WTC11 (cell line): ENCODE measurements at regions not wholly inside any gene's neighbourhood (a gene's known extent, or its start where the extent isn't known, plus 50 kb on each side); places are given as distances from the start of the nearest gene placed in this dataset.
A peak's percentile ranks its signal among the peaks of the same experiment; 100 is the strongest.

Experiments used
- ATAC-seq: fragments of 200-7000 bp; cut with Tn5 transposase; 2 replicates; pipeline ENCODE4 v1.10.0; 2021; ENCODE audit warnings: mild to moderate bottlenecking, moderate library complexity
- CTCF ChIA-PET: fragments of 300-600 bp; sonication (Branson Sonifier 250); formaldehyde crosslinking; loops from one replicate; lab custom pipeline; 2021; ENCODE audit warnings: antibody characterized with exemption; lab: Charles Lee
- POLR2A ChIA-PET: fragments of 350-600 bp; sonication (Branson Sonifier 250); formaldehyde crosslinking; loops from one replicate; lab custom pipeline; 2021; ENCODE audit warnings: antibody characterized with exemption; lab: Charles Lee
- DNase-seq: peaks from one replicate; pipeline ENCODE4 v3.0.0; 2021; ENCODE audit warnings: low spot score
- H3K27ac Mint-ChIP-seq: 2 replicates; pipeline ENCODE4 v1.8.0; 2021; ENCODE audit warnings: mixed read lengths
- H3K27me3 Mint-ChIP-seq: 2 replicates; pipeline ENCODE4 v1.8.0; 2021; ENCODE audit warnings: low read depth, mild to moderate bottlenecking, moderate library complexity, mixed read lengths
- H3K36me3 Mint-ChIP-seq: 2 replicates; pipeline ENCODE4 v1.8.0; 2021; ENCODE audit warnings: mixed read lengths
- H3K4me1 Mint-ChIP-seq: 2 replicates; pipeline ENCODE4 v1.8.0; 2022; ENCODE audit warnings: mixed read lengths
- H3K4me3 Mint-ChIP-seq: 2 replicates; pipeline ENCODE4 v1.8.0; 2021; ENCODE audit warnings: mild to moderate bottlenecking, moderate library complexity, mixed read lengths
- H3K9me3 Mint-ChIP-seq: 2 replicates; pipeline ENCODE4 v1.8.0; 2021; ENCODE audit warnings: mixed read lengths
- CTCF ChIP-seq: fragments of 200-600 bp; IDR thresholded peaks from 2 replicates; pipeline ENCODE4 v1.8.0; 2022; ENCODE audit warnings: antibody characterized with exemption
- E2F4 ChIP-seq: sonication (generic); formaldehyde crosslinking; IDR thresholded peaks from 2 replicates; pipeline ENCODE4 v1.8.1; 2022; ENCODE audit warnings: low read depth, mild to moderate bottlenecking, moderate library complexity, missing genetic modification reagents, borderline replicate concordance
- FOXK1 ChIP-seq: sonication (generic); formaldehyde crosslinking; IDR thresholded peaks from 2 replicates; pipeline ENCODE4 v1.8.0; 2022; ENCODE audit warnings: mild to moderate bottlenecking, moderate library complexity, missing genetic modification reagents
- FOXP4 ChIP-seq: sonication (generic); formaldehyde crosslinking; IDR thresholded peaks from 2 replicates; pipeline ENCODE4 v1.8.0; 2022; ENCODE audit warnings: mild to moderate bottlenecking, missing genetic modification reagents
- GABPB1 ChIP-seq: sonication (generic); formaldehyde crosslinking; IDR thresholded peaks from 2 replicates; pipeline ENCODE4 v1.8.1; 2023; ENCODE audit warnings: mild to moderate bottlenecking, missing genetic modification reagents
- GTF2I ChIP-seq: fragments of 250-450 bp; sonication (Bioruptor Pico); conservative IDR thresholded peaks from 2 replicates; pipeline ENCODE4 v1.4.0; 2021; ENCODE audit warnings: mild to moderate bottlenecking
- MXD4 ChIP-seq: fragments of 250-450 bp; sonication (Bioruptor Pico); IDR thresholded peaks from 2 replicates; pipeline ENCODE4 v1.8.0; 2021; ENCODE audit warnings: mild to moderate bottlenecking, moderate library complexity, borderline replicate concordance
- NR3C1 ChIP-seq: sonication (generic); formaldehyde crosslinking; conservative IDR thresholded peaks from 2 replicates; pipeline ENCODE4 v1.8.1; 2023; ENCODE audit warnings: low read depth, mild to moderate bottlenecking, missing genetic modification reagents
- SMAD4 ChIP-seq: sonication (generic); formaldehyde crosslinking; IDR thresholded peaks from 2 replicates; pipeline ENCODE4 v1.8.0; 2022; ENCODE audit warnings: mild to moderate bottlenecking, missing genetic modification reagents
- USF1 ChIP-seq: sonication (generic); formaldehyde crosslinking; IDR thresholded peaks from 2 replicates; pipeline ENCODE4 v1.8.0; 2022; ENCODE audit warnings: mild to moderate bottlenecking, missing genetic modification reagents
- ZBTB21 ChIP-seq: sonication (generic); formaldehyde crosslinking; IDR thresholded peaks from 2 replicates; pipeline ENCODE4 v1.8.1; 2023; ENCODE audit warnings: mild to moderate bottlenecking, missing genetic modification reagents, borderline replicate concordance
- ZBTB43 ChIP-seq: sonication (generic); formaldehyde crosslinking; IDR thresholded peaks from 2 replicates; pipeline ENCODE4 v1.8.1; 2023; ENCODE audit warnings: mild to moderate bottlenecking, missing genetic modification reagents
- ZNF219 ChIP-seq: sonication (generic); formaldehyde crosslinking; IDR thresholded peaks from 2 replicates; pipeline ENCODE4 v1.8.0; 2023; ENCODE audit warnings: missing genetic modification reagents, mild to moderate bottlenecking, borderline replicate concordance
- ZNF232 ChIP-seq: sonication (generic); formaldehyde crosslinking; IDR thresholded peaks from 2 replicates; pipeline ENCODE4 v1.8.0; 2022; ENCODE audit warnings: mild to moderate bottlenecking, missing genetic modification reagents
- ZNF416 ChIP-seq: fragments of 250-450 bp; sonication (Bioruptor Pico); IDR thresholded peaks from 2 replicates; pipeline ENCODE4 v1.9.0; 2021; ENCODE audit warnings: mild to moderate bottlenecking, inconsistent platforms
- ZNF423 ChIP-seq: fragments of 250-450 bp; sonication (Bioruptor Pico); IDR thresholded peaks from 2 replicates; pipeline ENCODE4 v2.1.2; 2022; ENCODE audit warnings: mild to moderate bottlenecking, moderate library complexity
- ZNF532 ChIP-seq: fragments of 250-450 bp; sonication (Bioruptor Pico); IDR thresholded peaks from 2 replicates; pipeline ENCODE4 v1.9.0; 2021; ENCODE audit warnings: mild to moderate bottlenecking, borderline replicate concordance

GRCh38 chr11:109775686-109776085 lies 317.5 kb upstream of the ZC3H12C start:
- POLR2A ChIA-PET: no interaction called here
- H3K9me3 Mint-ChIP-seq: peaks cover 3% of the 10 kb centered on the region
- no peak for DNase-seq
- H3K4me3 Mint-ChIP-seq: no peak overlapping the region
- CTCF ChIA-PET: no interaction called here
- ATAC-seq: peak; percentile 75
- TF ChIP-seq GABPB1 (no peak), SMAD4 (no peak), ZNF232 (CRISPR knock-in tag) (no peak), ZBTB43 (CRISPR knock-in tag) (no peak), USF1 (CRISPR knock-in tag) (no peak)
- no peaks in the 10 kb centered on the region for H3K36me3 Mint-ChIP-seq
- H3K27ac Mint-ChIP-seq: no peak overlapping the region
- H3K27me3 Mint-ChIP-seq: no peaks in the 10 kb centered on the region
- H3K4me1 Mint-ChIP-seq: peaks cover 6% of the 10 kb centered on the region

GRCh38 chr11:109783014-109783413 lies 310.2 kb upstream of the ZC3H12C start:
- POLR2A ChIA-PET: no interaction called here
- no peak for TF ChIP-seq FOXP4
- no peak for TF ChIP-seq ZNF219 (CRISPR knock-in tag)
- TF ChIP-seq NR3C1 (CRISPR knock-in tag): no peak
- TF ChIP-seq ZNF423 (CRISPR knock-in tag): no peak
- no peak for TF ChIP-seq E2F4
- no peak for TF ChIP-seq FOXK1 (CRISPR knock-in tag)
- no peak for TF ChIP-seq ZBTB21 (CRISPR knock-in tag)
- no peak for TF ChIP-seq CTCF
- no peak for TF ChIP-seq GTF2I (CRISPR knock-in tag)
- TF ChIP-seq ZNF532: no peak
- TF ChIP-seq MXD4 (CRISPR knock-in tag): no peak
- TF ChIP-seq ZNF416: no peak

More at GRCh38 chr11:109783014-109783413, 310.2 kb upstream of the ZC3H12C start:
- Mint-ChIP-seq H3K4me1 (peaks cover 19% of the 10 kb centered on the region), H3K27ac (no peak overlapping the region), H3K9me3 (peaks cover 3% of the 10 kb centered on the region), H3K4me3 (no peak overlapping the region), H3K27me3 (no peaks in the 10 kb centered on the region), H3K36me3 (no peaks in the 10 kb centered on the region)
- DNase-seq (no peak), ATAC-seq (peak; percentile 25; the same call in 1 of the 2 replicates)
- CTCF ChIA-PET: no interaction called here
